HG03097 (cell line): ENCODE measurements at regions not wholly inside any gene's neighbourhood (a gene's known extent, or its start where the extent isn't known, plus 50 kb on each side); places are given as distances from the start of the nearest gene placed in this dataset.
"Not testable (repeated sequence)": the region's sequence is repeated elsewhere in the genome, so short reads cannot be mapped to it uniquely, and the experiment has no call there.

Source experiments
- ATAC-seq: cut with Tn5 transposase; IDR thresholded peaks from one replicate; pipeline ENCODE4 v1.9.1; 2021; ENCODE audit not compliant: unreplicated experiment, low FRiP score

- no peak for ATAC-seq
Measured at GRCh38 chr6:102902471-102902870, 1509.0 kb downstream of the GRIK2 start.

- ATAC-seq, result no peak
Measured at GRCh38 chr6:102895683-102896082, 1502.2 kb downstream of the GRIK2 start.

- ATAC-seq, result no peak
Measured at GRCh38 chr6:102885165-102885564, 1491.7 kb downstream of the GRIK2 start.

- no peak for ATAC-seq
Measured at GRCh38 chr6:102853249-102853955, 1459.9 kb downstream of the GRIK2 start.

- no peak for ATAC-seq
Measured at GRCh38 chr6:102848796-102849195, 1455.3 kb downstream of the GRIK2 start.

- ATAC-seq, result no peak
Measured at GRCh38 chr6:102848210-102848609, 1454.7 kb downstream of the GRIK2 start.

- no peak for ATAC-seq
Measured at GRCh38 chr6:102841060-102841459, 1447.6 kb downstream of the GRIK2 start.

GRCh38 chr6:102832021-102832420, 1438.5 kb downstream of the GRIK2 start:
- ATAC-seq, result no peak

GRCh38 chr6:102820098-102820497, 1426.6 kb downstream of the GRIK2 start:
- ATAC-seq, result no peak

- no peak for ATAC-seq
Measured at GRCh38 chr6:102815207-102815606, 1421.7 kb downstream of the GRIK2 start.

- ATAC-seq, result no peak
Measured at GRCh38 chr6:102813489-102814275, 1420.2 kb downstream of the GRIK2 start.

- ATAC-seq, result no peak
Measured at GRCh38 chr6:102812242-102812641, 1418.7 kb downstream of the GRIK2 start.

- not testable (repeated sequence) for ATAC-seq
Measured at GRCh38 chr6:102808944-102809505, 1415.5 kb downstream of the GRIK2 start.

GRCh38 chr6:102799051-102799450, 1405.5 kb downstream of the GRIK2 start:
- ATAC-seq, result no peak

GRCh38 chr6:102798636-102799035, 1405.1 kb downstream of the GRIK2 start:
- no peak for ATAC-seq

GRCh38 chr6:102793752-102794151, 1400.2 kb downstream of the GRIK2 start:
- no peak for ATAC-seq

GRCh38 chr6:102774326-102774725, 1380.8 kb downstream of the GRIK2 start:
- no peak for ATAC-seq

- ATAC-seq, result no peak
Measured at GRCh38 chr6:102773636-102774035, 1380.1 kb downstream of the GRIK2 start.

GRCh38 chr6:102766963-102767362, 1373.5 kb downstream of the GRIK2 start:
- no peak for ATAC-seq

GRCh38 chr6:102764317-102764716, 1370.8 kb downstream of the GRIK2 start:
- no peak for ATAC-seq

- ATAC-seq, result no peak
Measured at GRCh38 chr6:102763891-102764290, 1370.4 kb downstream of the GRIK2 start.

GRCh38 chr6:102761872-102762271, 1368.4 kb downstream of the GRIK2 start:
- no peak for ATAC-seq
